Fibroblast of mammary gland (primary cell): ENCODE measurements at regions not wholly inside any gene's neighbourhood (a gene's known extent, or its start where the extent isn't known, plus 50 kb on each side); places are given as distances from the start of the nearest gene placed in this dataset.

Experiments used
- DNase-seq: peaks from one replicate; pipeline ENCODE4 v3.0.0-alpha.2; 2010; ENCODE audit warnings: low read depth
- H3K4me3 ChIP-seq: 2 replicates; pipeline ENCODE4 v1.5.1; 2011; ENCODE audit warnings: low read depth, mild to moderate bottlenecking, low read length, moderate library complexity; ENCODE audit not compliant: control insufficient read depth
- TF ChIP-seq, protein P1 (sequence below): conservative IDR thresholded peaks from 2 replicates; pipeline ENCODE4 v1.5.1; 2011; ENCODE audit warnings: low read depth, low read length, inconsistent platforms; ENCODE audit not compliant: control insufficient read depth, insufficient read depth

DNA sequence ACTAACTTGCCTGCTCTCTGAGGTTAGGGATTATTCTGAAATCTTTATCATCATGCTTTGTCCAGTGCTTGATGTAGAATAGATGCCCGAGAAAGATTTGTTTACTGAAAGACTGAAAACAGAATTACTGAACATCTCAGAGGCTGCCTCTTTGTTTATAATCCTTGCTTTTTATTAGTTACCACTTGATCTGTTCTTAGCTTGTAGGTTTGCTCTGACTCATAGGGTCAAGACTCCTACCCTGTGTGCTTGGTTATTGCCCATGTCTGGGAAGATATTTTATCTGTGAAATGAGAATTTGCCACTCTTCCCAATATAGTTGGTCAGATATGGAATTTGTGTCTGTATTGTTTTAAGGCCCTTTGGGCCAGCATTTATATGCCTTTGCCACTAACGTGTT lies 675.3 kb downstream of the DIAPH3 start:
- TF ChIP-seq, protein P1, sequence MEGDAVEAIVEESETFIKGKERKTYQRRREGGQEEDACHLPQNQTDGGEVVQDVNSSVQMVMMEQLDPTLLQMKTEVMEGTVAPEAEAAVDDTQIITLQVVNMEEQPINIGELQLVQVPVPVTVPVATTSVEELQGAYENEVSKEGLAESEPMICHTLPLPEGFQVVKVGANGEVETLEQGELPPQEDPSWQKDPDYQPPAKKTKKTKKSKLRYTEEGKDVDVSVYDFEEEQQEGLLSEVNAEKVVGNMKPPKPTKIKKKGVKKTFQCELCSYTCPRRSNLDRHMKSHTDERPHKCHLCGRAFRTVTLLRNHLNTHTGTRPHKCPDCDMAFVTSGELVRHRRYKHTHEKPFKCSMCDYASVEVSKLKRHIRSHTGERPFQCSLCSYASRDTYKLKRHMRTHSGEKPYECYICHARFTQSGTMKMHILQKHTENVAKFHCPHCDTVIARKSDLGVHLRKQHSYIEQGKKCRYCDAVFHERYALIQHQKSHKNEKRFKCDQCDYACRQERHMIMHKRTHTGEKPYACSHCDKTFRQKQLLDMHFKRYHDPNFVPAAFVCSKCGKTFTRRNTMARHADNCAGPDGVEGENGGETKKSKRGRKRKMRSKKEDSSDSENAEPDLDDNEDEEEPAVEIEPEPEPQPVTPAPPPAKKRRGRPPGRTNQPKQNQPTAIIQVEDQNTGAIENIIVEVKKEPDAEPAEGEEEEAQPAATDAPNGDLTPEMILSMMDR: no peak
- no peak overlapping the region for H3K4me3 ChIP-seq
- no peak for DNase-seq

DNA sequence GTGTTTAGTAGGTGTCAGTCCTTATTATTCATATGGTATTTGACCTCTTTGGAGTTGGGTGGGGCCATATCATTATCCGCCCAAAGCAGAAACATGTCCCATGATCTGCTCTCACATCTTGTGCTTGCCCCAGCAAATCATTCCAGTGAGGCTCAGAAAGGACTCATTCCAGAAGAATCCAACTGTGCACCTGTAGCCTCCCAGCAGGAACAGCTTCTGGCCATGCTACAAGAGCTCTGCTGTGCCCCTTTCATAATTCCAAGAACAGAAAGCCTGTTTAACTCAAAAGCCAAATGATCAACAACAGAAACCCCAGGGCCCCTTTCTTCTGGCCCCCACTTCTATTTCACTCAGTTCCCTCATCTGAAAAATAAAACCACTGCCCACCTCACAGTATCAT lies 673.1 kb downstream of the DIAPH3 start:
- no peak overlapping the region for H3K4me3 ChIP-seq
- TF ChIP-seq, protein P1: no peak
- DNase-seq: no peak

DNA sequence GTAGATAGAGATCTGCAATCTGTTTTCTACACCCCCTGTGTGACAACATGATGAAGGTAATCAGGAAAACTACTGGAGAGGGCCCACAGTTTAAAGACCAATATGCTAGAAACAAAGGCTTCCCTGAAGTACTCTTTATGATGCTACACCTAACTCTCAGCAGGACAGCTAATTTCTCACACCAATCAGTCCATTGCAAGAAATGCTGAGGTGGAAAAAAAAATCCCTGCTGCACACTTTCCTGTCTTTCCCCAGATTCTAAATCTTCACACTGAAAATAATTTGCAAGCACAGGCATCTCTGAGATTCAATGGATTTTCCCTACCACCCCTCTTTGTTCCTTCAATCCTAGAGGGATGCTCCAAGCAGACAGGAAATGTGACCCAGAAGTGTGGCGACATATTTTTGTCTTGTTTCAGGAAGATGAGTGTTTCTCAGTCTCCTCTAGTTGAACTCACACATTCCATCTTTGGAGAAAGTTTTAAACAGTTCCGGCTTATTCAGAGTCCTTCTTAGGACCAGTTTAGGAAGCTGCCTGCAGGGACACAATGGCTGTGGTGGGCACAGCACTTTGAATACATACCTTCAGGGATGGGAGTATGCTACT lies 671.6 kb downstream of the DIAPH3 start:
- no peak overlapping the region for H3K4me3 ChIP-seq
- no peak for DNase-seq
- TF ChIP-seq, protein P1: no peak

DNA sequence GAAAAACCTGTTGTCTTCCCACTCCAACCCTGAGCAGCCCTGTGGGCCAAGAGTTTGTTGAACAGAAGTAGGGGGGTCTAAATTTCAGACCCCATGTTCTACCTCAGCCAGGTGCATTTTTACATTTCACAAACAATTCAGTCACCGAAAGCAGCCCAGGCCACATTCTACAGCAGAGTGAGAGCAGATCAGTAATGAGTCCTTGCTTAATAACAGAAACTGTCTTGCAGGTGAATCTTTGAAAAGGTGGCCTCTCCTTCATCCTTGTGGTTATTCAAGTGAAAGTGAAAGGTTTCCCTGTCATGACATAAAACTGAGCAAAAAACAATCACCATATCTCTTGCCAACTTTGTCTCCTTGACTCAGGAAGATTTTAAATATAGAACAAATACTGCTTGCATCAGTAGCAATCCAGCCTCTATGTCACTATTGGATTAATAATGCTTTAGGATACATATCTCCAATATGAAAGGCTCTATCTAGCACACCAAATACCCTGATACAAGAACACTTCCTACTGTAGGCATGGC lies 670.2 kb downstream of the DIAPH3 start:
- TF ChIP-seq, protein P1: no peak
- no peak for DNase-seq
- H3K4me3 ChIP-seq: no peak overlapping the region

DNA sequence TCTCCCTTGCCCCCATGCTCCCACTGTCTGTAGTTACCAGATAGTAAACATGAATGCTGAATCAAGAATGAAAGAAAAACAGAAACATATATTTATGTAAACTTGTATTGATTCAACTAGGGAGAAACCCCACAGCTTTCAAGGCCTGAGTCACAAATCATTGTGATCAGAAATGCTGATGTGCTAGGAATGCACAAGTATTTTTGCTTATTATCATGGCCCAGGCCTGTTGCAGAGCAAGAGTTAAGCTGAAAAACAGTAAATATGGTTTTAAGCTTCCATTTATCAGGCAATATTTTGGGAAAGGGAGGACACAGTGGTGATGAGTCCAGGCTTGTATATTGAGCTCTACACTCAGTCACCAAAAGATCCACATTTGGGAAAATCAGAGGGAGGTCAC lies 669.6 kb downstream of the DIAPH3 start:
- no peak for DNase-seq
- TF ChIP-seq, protein P1: no peak
- H3K4me3 ChIP-seq: no peak overlapping the region

DNA sequence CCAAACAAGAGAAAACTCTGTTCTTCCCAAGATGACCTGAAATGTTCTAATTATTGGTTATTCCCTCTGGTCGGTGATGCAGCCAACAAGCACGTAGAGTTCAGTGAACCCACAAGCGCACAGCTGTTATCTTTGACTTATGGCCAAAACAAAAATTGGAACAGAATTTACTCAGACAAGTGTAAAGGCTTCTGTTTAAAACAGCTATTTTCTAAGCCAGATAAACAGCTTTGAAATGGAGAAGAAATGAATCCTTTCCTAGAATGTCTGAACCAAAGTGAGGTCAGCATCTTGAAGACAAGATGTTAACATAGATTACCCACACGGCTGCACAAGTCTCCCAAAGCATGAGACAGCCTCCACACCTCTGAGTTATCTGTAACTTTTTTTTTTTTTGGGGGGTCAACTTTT lies 669.2 kb downstream of the DIAPH3 start:
- DNase-seq: peak; percentile 61
- TF ChIP-seq, protein P1: no peak
- no peak overlapping the region for H3K4me3 ChIP-seq

DNA sequence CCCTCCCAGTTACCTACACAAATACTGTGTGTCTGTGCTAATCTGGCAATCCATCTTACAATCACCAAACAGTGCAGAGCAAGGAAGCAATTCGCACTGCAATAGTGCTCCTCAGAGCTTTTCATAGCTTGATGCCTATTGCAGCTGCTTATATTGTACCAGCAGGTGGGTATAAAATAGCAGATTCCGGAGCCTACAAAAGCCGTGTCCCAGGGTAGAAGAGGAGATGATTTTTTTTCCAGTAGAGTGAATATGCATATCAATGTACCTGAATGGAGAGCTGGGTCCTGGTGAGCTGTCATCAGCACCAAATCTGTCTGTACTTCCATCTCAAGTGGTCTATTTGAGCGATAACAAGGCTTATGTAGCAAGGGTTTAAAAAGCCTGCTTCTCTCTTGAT lies 668.4 kb downstream of the DIAPH3 start:
- DNase-seq: no peak
- TF ChIP-seq, protein P1: no peak
- no peak overlapping the region for H3K4me3 ChIP-seq
